Natural killer cell (primary cell): ENCODE measurements at regions not wholly inside any gene's neighbourhood (a gene's known extent, or its start where the extent isn't known, plus 50 kb on each side); places are given as distances from the start of the nearest gene placed in this dataset.
A peak's percentile ranks its signal among the peaks of the same experiment; 100 is the strongest.

Source experiments
- ATAC-seq, 3 donors: fragments of 150-1000 bp in 2 of 3; fragments of 200-7000 bp in 1 of 3; cut with Tn5 transposase; 1 replicate in 1 of 3; 2 replicates in 2 of 3; pipeline ENCODE4 v1.10.0; 2021; ENCODE audit warnings: mild to moderate bottlenecking in 2 of 3, moderate library complexity in 2 of 3
- DNase-seq, 2 donors: peaks; one replicate each; pipeline versions ENCODE4 v3.0.0 to v3.0.0-alpha.2; 2013 to 2021; ENCODE audit warnings: mixed read lengths in 1 of 2
- H3K27ac ChIP-seq: one replicate; pipeline ENCODE4 v1.5.1; 2013; ENCODE audit warnings: mild to moderate bottlenecking, low read length
- H3K27me3 ChIP-seq: one replicate; pipeline ENCODE4 v1.6.1; 2013; ENCODE audit warnings: low read length; ENCODE audit not compliant: control insufficient read depth, insufficient read depth
- H3K36me3 ChIP-seq: one replicate; pipeline ENCODE4 v1.6.1; 2013; ENCODE audit warnings: low read length; ENCODE audit not compliant: control insufficient read depth, insufficient read depth
- H3K4me1 ChIP-seq: one replicate; pipeline ENCODE4 v1.6.1; 2013; ENCODE audit warnings: low read length; ENCODE audit not compliant: control insufficient read depth, insufficient read depth
- H3K4me3 ChIP-seq: one replicate; pipeline ENCODE4 v1.5.1; 2013; ENCODE audit warnings: low read length
- H3K9me3 ChIP-seq: one replicate; pipeline ENCODE4 v1.6.1; 2013; ENCODE audit warnings: low read length; ENCODE audit not compliant: control insufficient read depth, insufficient read depth
- H3K27ac Mint-ChIP-seq, 2 donors: one replicate each; pipeline ENCODE4 v1.8.0; 2022; ENCODE audit warnings: mild to moderate bottlenecking in 2 of 2, mixed read lengths in 2 of 2, moderate library complexity in 1 of 2
- H3K27me3 Mint-ChIP-seq, 2 donors: one replicate each; pipeline ENCODE4 v1.8.0; 2022; ENCODE audit warnings: low read depth in 2 of 2, mixed read lengths in 2 of 2
- H3K36me3 Mint-ChIP-seq: one replicate; pipeline ENCODE4 v1.8.0; 2022; ENCODE audit warnings: mixed read lengths
- H3K4me1 Mint-ChIP-seq, 2 donors: one replicate each; pipeline ENCODE4 v1.8.0; 2022; ENCODE audit warnings: mixed read lengths in 2 of 2
- H3K4me3 Mint-ChIP-seq: one replicate; pipeline ENCODE4 v1.8.0; 2022; ENCODE audit warnings: mild to moderate bottlenecking, moderate library complexity, mixed read lengths
- H3K9me3 Mint-ChIP-seq, 2 donors: one replicate each; pipeline ENCODE4 v1.8.0; 2022; ENCODE audit warnings: mixed read lengths in 2 of 2
- WGBS: methylation state at CpG from one replicate; pipeline ENCODE4 v1.1.7; 2013; ENCODE audit warnings: missing lambda C conversion rate; ENCODE audit not compliant: insufficient coverage; 5-methylcytosine and 5-hydroxymethylcytosine counted together
- intact Hi-C: fragments of 100-400 bp; cut with micrococcal nuclease; formaldehyde crosslinking; loops from one replicate; pipeline ENCODE4 v1.14.2; 2022
- TF ChIP-seq, protein P1 (sequence below): fragments of 200-600 bp; IDR thresholded peaks from one replicate; pipeline ENCODE4 v1.8.0; 2022; ENCODE audit warnings: antibody characterized with exemption

DNA sequence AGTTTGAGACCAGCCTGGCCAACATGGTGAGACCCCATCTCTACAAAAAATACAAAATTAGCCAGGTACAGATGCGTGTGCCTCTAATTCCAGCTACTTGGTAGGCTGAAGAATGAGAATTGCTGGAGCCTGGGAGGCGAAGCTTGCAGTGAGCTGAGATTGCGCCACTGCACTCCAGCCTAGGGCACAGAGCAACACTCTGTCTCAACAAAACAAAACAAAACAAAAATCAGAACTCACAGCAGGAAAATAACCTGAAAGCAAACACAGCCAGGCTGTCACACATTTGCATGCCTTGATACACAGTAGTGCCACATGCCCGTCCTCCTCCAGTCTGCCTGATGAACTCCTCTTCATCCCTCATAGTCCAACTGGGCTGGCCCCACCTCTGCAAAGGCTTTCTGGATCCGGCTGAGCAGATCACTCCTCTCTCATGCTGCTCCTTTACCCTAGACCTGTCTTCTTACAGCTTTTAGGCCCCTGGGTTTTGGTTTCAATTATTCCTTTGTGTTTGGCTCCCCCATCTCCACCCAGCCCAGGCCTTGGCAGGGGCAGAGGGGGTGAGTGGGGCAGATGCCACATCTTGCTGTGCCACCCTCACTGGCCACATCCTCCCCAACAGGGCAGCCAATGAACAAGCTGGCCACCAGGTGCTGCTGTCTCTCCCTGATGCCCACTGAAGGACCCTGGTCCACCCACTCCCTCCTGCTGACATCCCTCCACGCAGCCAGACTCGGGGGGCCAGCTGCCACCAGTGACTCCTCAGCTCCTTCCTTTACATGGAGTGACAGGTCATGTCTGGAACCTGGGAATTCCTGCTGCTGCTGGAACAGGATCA, 62.0 kb upstream of the GGTA1 start:
- intact Hi-C loops: no loop called here
- H3K27me3 ChIP-seq: no peaks in the 10 kb centered on the region
- peaks cover 27% of the 10 kb centered on the region for H3K4me1 ChIP-seq
- no peaks in the 10 kb centered on the region for H3K36me3 ChIP-seq
- Mint-ChIP-seq H3K27ac (peak overlapping the region in 1 of 2 donors; percentile 69), H3K4me1 (peaks cover 14 to 47% of the 10 kb centered on the region in 2 donors), H3K36me3 (no peaks in the 10 kb centered on the region), H3K9me3 (no peaks in the 10 kb centered on the region), H3K4me3 (no peak overlapping the region), H3K27me3 (no peaks in the 10 kb centered on the region)
- H3K27ac ChIP-seq: no peak overlapping the region
- H3K4me3 ChIP-seq: no peak overlapping the region
- H3K9me3 ChIP-seq: no peaks in the 10 kb centered on the region
- DNase-seq (no peak), ATAC-seq (no peak)
- WGBS: 89% methylated on average over 7 of the region's 7 CpGs
- TF ChIP-seq, protein P1, sequence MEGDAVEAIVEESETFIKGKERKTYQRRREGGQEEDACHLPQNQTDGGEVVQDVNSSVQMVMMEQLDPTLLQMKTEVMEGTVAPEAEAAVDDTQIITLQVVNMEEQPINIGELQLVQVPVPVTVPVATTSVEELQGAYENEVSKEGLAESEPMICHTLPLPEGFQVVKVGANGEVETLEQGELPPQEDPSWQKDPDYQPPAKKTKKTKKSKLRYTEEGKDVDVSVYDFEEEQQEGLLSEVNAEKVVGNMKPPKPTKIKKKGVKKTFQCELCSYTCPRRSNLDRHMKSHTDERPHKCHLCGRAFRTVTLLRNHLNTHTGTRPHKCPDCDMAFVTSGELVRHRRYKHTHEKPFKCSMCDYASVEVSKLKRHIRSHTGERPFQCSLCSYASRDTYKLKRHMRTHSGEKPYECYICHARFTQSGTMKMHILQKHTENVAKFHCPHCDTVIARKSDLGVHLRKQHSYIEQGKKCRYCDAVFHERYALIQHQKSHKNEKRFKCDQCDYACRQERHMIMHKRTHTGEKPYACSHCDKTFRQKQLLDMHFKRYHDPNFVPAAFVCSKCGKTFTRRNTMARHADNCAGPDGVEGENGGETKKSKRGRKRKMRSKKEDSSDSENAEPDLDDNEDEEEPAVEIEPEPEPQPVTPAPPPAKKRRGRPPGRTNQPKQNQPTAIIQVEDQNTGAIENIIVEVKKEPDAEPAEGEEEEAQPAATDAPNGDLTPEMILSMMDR: no peak

DNA sequence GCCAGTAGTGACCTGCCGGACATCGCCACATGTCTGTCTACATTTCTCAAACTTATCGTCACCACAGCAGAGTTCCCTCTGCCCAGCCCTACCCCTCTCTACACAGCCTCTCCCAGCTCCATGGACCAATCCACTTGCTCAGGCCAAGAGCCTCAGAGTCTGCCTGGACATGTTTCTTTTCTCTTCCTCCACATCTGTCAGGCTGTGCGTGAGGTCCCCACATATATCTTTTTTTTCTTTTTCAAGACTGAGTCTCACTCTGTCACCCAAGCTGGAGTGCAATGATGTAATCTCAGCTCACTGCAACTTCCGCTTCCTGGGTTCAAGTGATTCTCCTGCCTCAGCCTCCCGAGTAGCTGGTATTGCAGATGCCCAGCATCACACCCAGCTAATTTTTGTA, 62.7 kb upstream of the GGTA1 start:
- 89% methylated on average over 6 of the region's 6 CpGs for WGBS
- DNase-seq: no peak
- Histone ChIP-seq H3K27me3 (no peaks in the 10 kb centered on the region), H3K27ac (no peak overlapping the region), H3K4me3 (no peak overlapping the region), H3K4me1 (peaks cover 25% of the 10 kb centered on the region), H3K36me3 (no peaks in the 10 kb centered on the region), H3K9me3 (no peaks in the 10 kb centered on the region)
- Mint-ChIP-seq H3K36me3 (no peaks in the 10 kb centered on the region), H3K27me3 (no peaks in the 10 kb centered on the region), H3K9me3 (no peaks in the 10 kb centered on the region), H3K4me3 (no peak overlapping the region), H3K27ac (peak overlapping the region in 1 of 2 donors; percentile 69), H3K4me1 (peaks cover 14 to 41% of the 10 kb centered on the region in 2 donors)
- intact Hi-C loops: no loop called here
- no peak for ATAC-seq
- TF ChIP-seq, protein P1: no peak

DNA sequence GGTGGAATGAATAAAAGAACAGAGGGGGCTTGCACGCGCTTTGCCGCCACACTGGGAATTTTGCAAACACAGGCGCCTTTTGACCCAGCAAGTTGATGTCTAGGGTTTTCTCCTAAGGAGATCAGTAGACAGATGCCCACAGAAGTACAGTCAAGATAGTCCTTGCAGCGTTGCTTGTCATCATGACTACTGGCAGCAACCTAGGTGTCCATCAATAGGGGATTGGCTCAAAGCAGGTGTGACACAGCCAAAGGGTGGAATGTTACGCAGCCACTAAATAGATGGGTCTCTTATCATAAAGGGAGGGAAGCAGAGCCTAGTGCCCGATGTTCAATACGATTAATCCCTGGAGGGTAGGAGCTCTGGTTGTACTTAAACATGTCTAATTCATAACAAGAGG, 63.8 kb upstream of the GGTA1 start:
- no peak overlapping the region for H3K27ac ChIP-seq
- peaks cover 13% of the 10 kb centered on the region for H3K4me1 ChIP-seq

More for the DNA sequence above, 63.8 kb upstream of the GGTA1 start:
- ATAC-seq (no peak), DNase-seq (no peak)
- Mint-ChIP-seq H3K4me1 (peaks cover 4 to 29% of the 10 kb centered on the region in 2 donors), H3K36me3 (no peaks in the 10 kb centered on the region), H3K9me3 (no peaks in the 10 kb centered on the region), H3K27ac (no peak overlapping the region), H3K4me3 (no peak overlapping the region), H3K27me3 (peaks cover 0 to 2% of the 10 kb centered on the region in 2 donors)
- H3K4me3 ChIP-seq: no peak overlapping the region
- TF ChIP-seq, protein P1: no peak
- no peaks in the 10 kb centered on the region for H3K27me3 ChIP-seq
- H3K36me3 ChIP-seq: no peaks in the 10 kb centered on the region
- 93% methylated on average over 8 of the region's 8 CpGs for WGBS
- no peaks in the 10 kb centered on the region for H3K9me3 ChIP-seq
- intact Hi-C loops: no loop called here
